GM13976 (cell line): ENCODE measurements at regions not wholly inside any gene's neighbourhood (a gene's known extent, or its start where the extent isn't known, plus 50 kb on each side); places are given as distances from the start of the nearest gene placed in this dataset.

Experiments used
- DNase-seq: peaks from one replicate; pipeline ENCODE4 v3.0.0; 2012; ENCODE audit warnings: low spot score
- CTCF ChIP-seq: IDR thresholded peaks from 2 replicates; pipeline ENCODE4 v1.5.1; 2012; ENCODE audit warnings: borderline replicate concordance, mild to moderate bottlenecking; ENCODE audit not compliant: insufficient read depth; ENCODE audit errors: extremely low read depth, missing control alignments, control extremely low read depth
- in situ Hi-C: fragments of 300-500 bp; cut with MboI; formaldehyde crosslinking; loops from one replicate; pipeline ENCODE4 v1.12.0; 2022; ENCODE audit warnings: low sequenced_read_pairs, mixed read lengths, inconsistent platforms; ENCODE audit not compliant: unreplicated experiment

- in situ Hi-C loops, result no loop called here
- no peak for TF ChIP-seq CTCF
- DNase-seq, result no peak
Observed at GRCh38 chr7:41880107-41880506, 177.2 kb upstream of the INHBA start.

- no peak for TF ChIP-seq CTCF
- in situ Hi-C loops, result no loop called here
- DNase-seq, result no peak
Observed at GRCh38 chr7:41879403-41879802, 176.5 kb upstream of the INHBA start.

GRCh38 chr7:41878309-41879295 is 175.7 kb upstream of the INHBA start:
- DNase-seq, result no peak
- no peak for TF ChIP-seq CTCF
- in situ Hi-C loops, result no loop called here

- in situ Hi-C loops, result no loop called here
- no peak for TF ChIP-seq CTCF
- DNase-seq, result no peak
Observed at GRCh38 chr7:41877118-41877517, 174.2 kb upstream of the INHBA start.

GRCh38 chr7:41875513-41875912 is 172.6 kb upstream of the INHBA start:
- TF ChIP-seq CTCF, result no peak
- in situ Hi-C loops, result no loop called here
- DNase-seq, result no peak

- TF ChIP-seq CTCF, result no peak
- no peak for DNase-seq
- in situ Hi-C loops, result no loop called here
Observed at GRCh38 chr7:41874201-41874785, 171.4 kb upstream of the INHBA start.
